ENCODE measurements at regions not wholly inside any gene's neighbourhood (a gene's known extent, or its start where the extent isn't known, plus 50 kb on each side); places are given as distances from the start of the nearest gene placed in this dataset.

GRCh38 chr9:85156652-85157051 is 487.1 kb downstream of the NTRK2 start:
- Histone ChIP-seq H3K9me3 (ENCODE audit: control insufficient read depth, low read depth, low read length) (no peaks in the 10 kb centered on the region), H3K36me3 (ENCODE audit: control insufficient read depth in 2 of 2, extremely low read depth in 1 of 2, insufficient read depth in 2 of 2, low read length in 2 of 2) (no peaks in the 10 kb centered on the region), H4K20me1 (ENCODE audit: control insufficient read depth, extremely low read depth, insufficient read depth, low read length) (no peaks in the 10 kb centered on the region), H3K4me3 (ENCODE audit: control insufficient read depth in 2 of 3, extremely low read depth in 1 of 3, insufficient read depth in 2 of 3, low read depth in 1 of 3, low read length in 3 of 3) (no peak overlapping the region), H3K79me2 (ENCODE audit: control insufficient read depth, insufficient read depth, low read length) (no peaks in the 10 kb centered on the region), H2AFZ (ENCODE audit: control insufficient read depth, low read length) (no peak overlapping the region), H3K27ac (ENCODE audit: control insufficient read depth, insufficient read depth, low read length) (no peak overlapping the region), H3K9me1 (ENCODE audit: control insufficient read depth, extremely low read depth, insufficient read depth, low read length) (no peaks in the 10 kb centered on the region), H3K4me1 (ENCODE audit: control insufficient read depth, extremely low read depth, insufficient read depth, low read length) (no peaks in the 10 kb centered on the region), H3K4me2 (ENCODE audit: control insufficient read depth, extremely low read depth, insufficient read depth, low read depth, low read length) (no peak overlapping the region), H3K9ac (ENCODE audit: control insufficient read depth, extremely low read depth, insufficient read depth, low read length) (no peak overlapping the region), H3K27me3 (ENCODE audit: control insufficient read depth, extremely low read depth, insufficient read depth, low read length) (no peaks in the 10 kb centered on the region)
- TF ChIP-seq EZH2 (IDR thresholded peaks at IDR 0.05; ENCODE audit: low read length) = no peak
- no peak for TF ChIP-seq CTCF (optimal IDR thresholded peaks at IDR 0.05 in 1 of 3, IDR thresholded peaks at IDR 0.05 in 1 of 3, conservative IDR thresholded peaks at IDR 0.05 in 1 of 3; ENCODE audit: extremely low read depth in 1 of 3, insufficient read depth in 2 of 3, low read length in 3 of 3)
- FAIRE-seq = no peak
- dilution Hi-C loops (cut with MboI; ENCODE audit: extremely low pct_ligation_motif_present, low sequenced_read_pairs) = no loop called here
- no peak for DNase-seq (ENCODE audit: low read depth, low spot score)

GRCh38 chr9:85155352-85155751 is 485.8 kb downstream of the NTRK2 start:
- H3K27ac ChIP-seq (ENCODE audit: control insufficient read depth, insufficient read depth, low read length) = no peak overlapping the region
- no peak overlapping the region for H3K4me2 ChIP-seq (ENCODE audit: control insufficient read depth, extremely low read depth, insufficient read depth, low read depth, low read length)
- H2AFZ ChIP-seq (ENCODE audit: control insufficient read depth, low read length) = no peak overlapping the region
- H3K9ac ChIP-seq (ENCODE audit: control insufficient read depth, extremely low read depth, insufficient read depth, low read length) = no peak overlapping the region
- DNase-seq (ENCODE audit: low read depth, low spot score) = no peak
- H3K27me3 ChIP-seq (ENCODE audit: control insufficient read depth, extremely low read depth, insufficient read depth, low read length) = no peaks in the 10 kb centered on the region
- no peak for FAIRE-seq
- no peaks in the 10 kb centered on the region for H3K36me3 ChIP-seq (ENCODE audit: control insufficient read depth in 2 of 2, extremely low read depth in 1 of 2, insufficient read depth in 2 of 2, low read length in 2 of 2)
- H3K9me3 ChIP-seq (ENCODE audit: control insufficient read depth, low read depth, low read length) = no peaks in the 10 kb centered on the region
- H3K4me3 ChIP-seq (ENCODE audit: control insufficient read depth in 2 of 3, extremely low read depth in 1 of 3, insufficient read depth in 2 of 3, low read depth in 1 of 3, low read length in 3 of 3) = no peak overlapping the region
- no peaks in the 10 kb centered on the region for H3K79me2 ChIP-seq (ENCODE audit: control insufficient read depth, insufficient read depth, low read length)
- H4K20me1 ChIP-seq (ENCODE audit: control insufficient read depth, extremely low read depth, insufficient read depth, low read length) = no peaks in the 10 kb centered on the region
- H3K9me1 ChIP-seq (ENCODE audit: control insufficient read depth, extremely low read depth, insufficient read depth, low read length) = no peaks in the 10 kb centered on the region
- TF ChIP-seq CTCF (optimal IDR thresholded peaks at IDR 0.05 in 1 of 3, IDR thresholded peaks at IDR 0.05 in 1 of 3, conservative IDR thresholded peaks at IDR 0.05 in 1 of 3; ENCODE audit: extremely low read depth in 1 of 3, insufficient read depth in 2 of 3, low read length in 3 of 3) = no peak
- no peak for TF ChIP-seq EZH2 (IDR thresholded peaks at IDR 0.05; ENCODE audit: low read length)
- H3K4me1 ChIP-seq (ENCODE audit: control insufficient read depth, extremely low read depth, insufficient read depth, low read length) = no peaks in the 10 kb centered on the region
- dilution Hi-C loops (cut with MboI; ENCODE audit: extremely low pct_ligation_motif_present, low sequenced_read_pairs) = no loop called here
